Panc1 (cell line): ENCODE measurements at regions not wholly inside any gene's neighbourhood (a gene's known extent, or its start where the extent isn't known, plus 50 kb on each side); places are given as distances from the start of the nearest gene placed in this dataset.

Source experiments
- ATAC-seq: fragments of 200-7000 bp; cut with Tn5 transposase; 2 replicates; pipeline ENCODE4 v1.9.1; 2020; ENCODE audit warnings: mild to moderate bottlenecking, moderate library complexity
- BruUV-seq: library from RNA; stranded (reverse); fragments of 400-500 nt; replicated peaks from 2 replicates; lab custom pipeline; 2021; lab: Mats Ljungman, UMichigan
- CTCF ChIA-PET: fragments of 300-600 bp; sonication (Branson Sonifier 250); formaldehyde crosslinking; loops from one replicate; lab custom pipeline; 2022; ENCODE audit warnings: antibody characterized with exemption; lab: Charles Lee
- POLR2A ChIA-PET: fragments of 300-600 bp; sonication (Branson Sonifier 250); formaldehyde crosslinking; loops from one replicate; lab custom pipeline; 2022; ENCODE audit warnings: antibody characterized with exemption; lab: Charles Lee
- DNase-seq: peaks from one replicate; pipeline ENCODE4 v3.0.0-alpha.2; 2010; ENCODE audit warnings: low read depth, low spot score
- H3K27ac ChIP-seq: 2 replicates; pipeline ENCODE4 v1.5.1; 2011; ENCODE audit warnings: mild to moderate bottlenecking, low read length, inconsistent platforms
- H3K27me3 ChIP-seq: fragments of 200-500 bp; sonication (Bioruptor generic); 2 replicates; pipeline ENCODE4 v1.6.0; 2014; ENCODE audit warnings: low read length, inconsistent platforms; ENCODE audit not compliant: control insufficient read depth, insufficient read depth
- H3K36me3 ChIP-seq: fragments of 200-500 bp; sonication (Bioruptor generic); 2 replicates; pipeline ENCODE4 v1.5.1; 2014; ENCODE audit warnings: inconsistent platforms, mild to moderate bottlenecking, low read length, moderate library complexity; ENCODE audit not compliant: control insufficient read depth, insufficient read depth
- H3K4me1 ChIP-seq: 2 replicates; pipeline ENCODE4 v1.5.1; 2011; ENCODE audit warnings: inconsistent platforms, mild to moderate bottlenecking, low read length, moderate library complexity; ENCODE audit not compliant: control insufficient read depth, insufficient read depth
- H3K4me3 ChIP-seq, 2 experiments: 2 replicates each; pipeline ENCODE4 v1.5.1; 2011 to 2012; ENCODE audit warnings: low read depth in 2 of 2, low read length in 2 of 2, mild to moderate bottlenecking in 2 of 2, inconsistent platforms in 1 of 2, moderate library complexity in 1 of 2
- H3K9me3 ChIP-seq: fragments of 200-500 bp; sonication (Bioruptor generic); 2 replicates; pipeline ENCODE4 v1.5.1; 2014; ENCODE audit warnings: low read depth, mild to moderate bottlenecking, inconsistent platforms, low read length, moderate library complexity; ENCODE audit not compliant: control insufficient read depth, insufficient read depth
- CTCF ChIP-seq: fragments of 450-650 bp; IDR thresholded peaks from 2 replicates; pipeline ENCODE4 v1.5.1; 2017; ENCODE audit warnings: mild to moderate bottlenecking
- POLR2AphosphoS5 ChIP-seq: IDR thresholded peaks from 2 replicates; pipeline ENCODE4 v1.6.1; 2012; ENCODE audit warnings: mild to moderate bottlenecking, low read depth, low read length, moderate library complexity
- REST ChIP-seq, 2 experiments: IDR thresholded peaks; 2 replicates each; pipeline ENCODE4 v1.6.1; 2011 to 2012; ENCODE audit warnings: low read depth in 2 of 2, control low read depth in 1 of 2, low read length in 1 of 2, mild to moderate bottlenecking in 1 of 2, moderate library complexity in 1 of 2; ENCODE audit not compliant: insufficient read depth in 1 of 2
- SIN3A ChIP-seq: IDR thresholded peaks from 2 replicates; pipeline ENCODE4 v1.6.1; 2012; ENCODE audit warnings: low read depth, mild to moderate bottlenecking, low read length, moderate library complexity, borderline replicate concordance; ENCODE audit not compliant: insufficient read depth
- TCF7L2 ChIP-seq: IDR thresholded peaks from 2 replicates; pipeline ENCODE4 v1.6.1; 2011; ENCODE audit warnings: mild to moderate bottlenecking, low read depth, low read length, inconsistent platforms
- in situ Hi-C: cut with HindIII; loops from 2 replicates; pipeline ENCODE4 v1.10.0; 2016; ENCODE audit warnings: low sequenced_read_pairs, low pct_unique_long_range_greater_than_20kb
- intact Hi-C: fragments of 100-400 bp; cut with micrococcal nuclease; formaldehyde crosslinking; loops from one replicate; pipeline ENCODE4 v1.10.0; 2022; ENCODE audit not compliant: unreplicated experiment

- no peak overlapping the region for H3K27ac ChIP-seq
- TF ChIP-seq TCF7L2 = no peak
- TF ChIP-seq CTCF = no peak
- TF ChIP-seq POLR2AphosphoS5 = no peak
- no peak for TF ChIP-seq SIN3A
- no peak for TF ChIP-seq REST (IDR thresholded peaks at IDR 0.05; ENCODE audit: insufficient read depth in 1 of 2, low read depth in 2 of 2, low read length in 1 of 2)
- POLR2A ChIA-PET = no interaction called here
- H3K36me3 ChIP-seq = no peaks in the 10 kb centered on the region
- intact Hi-C loops = no loop called here
- H3K4me3 ChIP-seq = no peak overlapping the region
- H3K4me1 ChIP-seq = no peaks in the 10 kb centered on the region
- CTCF ChIA-PET = no interaction called here
- ATAC-seq = no peak
- no TSS peak for BruUV-seq
- in situ Hi-C loops = no loop called here
- no peaks in the 10 kb centered on the region for H3K9me3 ChIP-seq
- DNase-seq = no peak
- H3K27me3 ChIP-seq = no peaks in the 10 kb centered on the region
These were observed 250.3 kb downstream of the ATG4C start for GRCh38 chr1:63034256-63034655.

- Histone ChIP-seq H3K4me3 (no peak overlapping the region), H3K9me3 (no peaks in the 10 kb centered on the region), H3K36me3 (no peaks in the 10 kb centered on the region), H3K27me3 (no peaks in the 10 kb centered on the region), H3K27ac (no peak overlapping the region), H3K4me1 (no peaks in the 10 kb centered on the region)
- CTCF ChIA-PET = no interaction called here
- in situ Hi-C loops = no loop called here
- no peak for TF ChIP-seq CTCF
- no peak for TF ChIP-seq REST (IDR thresholded peaks at IDR 0.05; ENCODE audit: insufficient read depth in 1 of 2, low read depth in 2 of 2, low read length in 1 of 2)
- no peak for TF ChIP-seq POLR2AphosphoS5
- TF ChIP-seq SIN3A = no peak
- TF ChIP-seq TCF7L2 = no peak
- POLR2A ChIA-PET = no interaction called here
- no TSS peak for BruUV-seq
- ATAC-seq = no peak
- intact Hi-C loops = no loop called here
- no peak for DNase-seq
These were observed 254.7 kb downstream of the ATG4C start for GRCh38 chr1:63038586-63038985.
